ENCODE measurements at regions not wholly inside any gene's neighbourhood (a gene's known extent, or its start where the extent isn't known, plus 50 kb on each side); places are given as distances from the start of the nearest gene placed in this dataset.

GRCh38 chr9:81497091-81497490, 192.3 kb downstream of the TLE1 start:
- TF ChIP-seq CTCF (IDR thresholded peaks at IDR 0.05) (no peak), POLR2A (IDR thresholded peaks at IDR 0.05) (no peak)
